ENCODE measurements at regions not wholly inside any gene's neighbourhood (a gene's known extent, or its start where the extent isn't known, plus 50 kb on each side); places are given as distances from the start of the nearest gene placed in this dataset.

DNA sequence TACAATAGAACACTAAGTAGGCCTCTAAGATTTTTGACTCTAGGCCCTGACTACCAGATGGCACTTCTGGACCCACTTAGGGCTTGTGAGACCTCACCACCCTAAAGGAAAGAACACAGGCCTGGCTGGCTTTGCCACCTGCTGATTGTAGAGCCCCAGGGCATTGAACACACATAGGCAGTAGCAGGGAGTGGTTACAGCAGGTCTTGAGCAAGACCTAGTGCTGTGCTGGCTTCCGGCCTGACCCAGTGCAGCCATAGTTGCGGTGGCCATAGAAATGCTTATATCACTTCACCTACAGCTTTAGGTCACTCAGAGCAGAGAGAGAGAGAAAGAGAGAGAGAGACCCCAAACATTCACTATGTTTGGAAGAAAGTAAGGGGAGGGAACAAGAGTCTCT is 223.2 kb downstream of the LRATD1 start:
- TF ChIP-seq EP300 (IDR thresholded peaks at IDR 0.05; ENCODE audit: borderline replicate concordance) (no peak), EGR1 (IDR thresholded peaks at IDR 0.05) (no peak), CEBPB (IDR thresholded peaks at IDR 0.05) (no peak), RAD21 (IDR thresholded peaks at IDR 0.05; ENCODE audit: low read depth) (no peak), FOXM1 (IDR thresholded peaks at IDR 0.05; ENCODE audit: borderline replicate concordance, low read depth) (no peak), CREB1 (IDR thresholded peaks at IDR 0.05; ENCODE audit: low read depth) (no peak), TAF1 (IDR thresholded peaks at IDR 0.05; ENCODE audit: low read depth) (no peak), NFIC (IDR thresholded peaks at IDR 0.05) (no peak), ZBTB7A (IDR thresholded peaks at IDR 0.05; ENCODE audit: low read depth) (no peak), YY1 (IDR thresholded peaks at IDR 0.05; ENCODE audit: low read depth) (no peak), MAX (IDR thresholded peaks at IDR 0.05) (no peak), TCF12 (IDR thresholded peaks at IDR 0.05; ENCODE audit: low read depth) (no peak), TEAD4 (IDR thresholded peaks at IDR 0.05) (no peak), USF1 (IDR thresholded peaks at IDR 0.05) (no peak)
- TF ChIP-seq, protein P1, sequence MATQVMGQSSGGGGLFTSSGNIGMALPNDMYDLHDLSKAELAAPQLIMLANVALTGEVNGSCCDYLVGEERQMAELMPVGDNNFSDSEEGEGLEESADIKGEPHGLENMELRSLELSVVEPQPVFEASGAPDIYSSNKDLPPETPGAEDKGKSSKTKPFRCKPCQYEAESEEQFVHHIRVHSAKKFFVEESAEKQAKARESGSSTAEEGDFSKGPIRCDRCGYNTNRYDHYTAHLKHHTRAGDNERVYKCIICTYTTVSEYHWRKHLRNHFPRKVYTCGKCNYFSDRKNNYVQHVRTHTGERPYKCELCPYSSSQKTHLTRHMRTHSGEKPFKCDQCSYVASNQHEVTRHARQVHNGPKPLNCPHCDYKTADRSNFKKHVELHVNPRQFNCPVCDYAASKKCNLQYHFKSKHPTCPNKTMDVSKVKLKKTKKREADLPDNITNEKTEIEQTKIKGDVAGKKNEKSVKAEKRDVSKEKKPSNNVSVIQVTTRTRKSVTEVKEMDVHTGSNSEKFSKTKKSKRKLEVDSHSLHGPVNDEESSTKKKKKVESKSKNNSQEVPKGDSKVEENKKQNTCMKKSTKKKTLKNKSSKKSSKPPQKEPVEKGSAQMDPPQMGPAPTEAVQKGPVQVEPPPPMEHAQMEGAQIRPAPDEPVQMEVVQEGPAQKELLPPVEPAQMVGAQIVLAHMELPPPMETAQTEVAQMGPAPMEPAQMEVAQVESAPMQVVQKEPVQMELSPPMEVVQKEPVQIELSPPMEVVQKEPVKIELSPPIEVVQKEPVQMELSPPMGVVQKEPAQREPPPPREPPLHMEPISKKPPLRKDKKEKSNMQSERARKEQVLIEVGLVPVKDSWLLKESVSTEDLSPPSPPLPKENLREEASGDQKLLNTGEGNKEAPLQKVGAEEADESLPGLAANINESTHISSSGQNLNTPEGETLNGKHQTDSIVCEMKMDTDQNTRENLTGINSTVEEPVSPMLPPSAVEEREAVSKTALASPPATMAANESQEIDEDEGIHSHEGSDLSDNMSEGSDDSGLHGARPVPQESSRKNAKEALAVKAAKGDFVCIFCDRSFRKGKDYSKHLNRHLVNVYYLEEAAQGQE (IDR thresholded peaks at IDR 0.05; ENCODE audit: low read depth), result no peak

- TF ChIP-seq RAD21 (IDR thresholded peaks at IDR 0.05; ENCODE audit: low read depth), result no peak
- no peak for TF ChIP-seq FOXM1 (IDR thresholded peaks at IDR 0.05; ENCODE audit: borderline replicate concordance, low read depth)
- no peak for TF ChIP-seq USF1 (IDR thresholded peaks at IDR 0.05)
- TF ChIP-seq MAX (IDR thresholded peaks at IDR 0.05), result no peak
- no peak for TF ChIP-seq CEBPB (IDR thresholded peaks at IDR 0.05)
- TF ChIP-seq YY1 (IDR thresholded peaks at IDR 0.05; ENCODE audit: low read depth), result no peak
- no peak for TF ChIP-seq EGR1 (IDR thresholded peaks at IDR 0.05)
- TF ChIP-seq, protein P1 (IDR thresholded peaks at IDR 0.05; ENCODE audit: low read depth), result no peak
These were observed 228.7 kb downstream of the LRATD1 start for GRCh38 chr2:14861181-14861580.

GRCh38 chr2:14866736-14867352 is 234.3 kb downstream of the LRATD1 start:
- TF ChIP-seq FOXM1 (IDR thresholded peaks at IDR 0.05; ENCODE audit: borderline replicate concordance, low read depth), result no peak
- TF ChIP-seq, protein P1 (IDR thresholded peaks at IDR 0.05; ENCODE audit: low read depth), result no peak
- no peak for TF ChIP-seq EP300 (IDR thresholded peaks at IDR 0.05; ENCODE audit: borderline replicate concordance)
- TF ChIP-seq USF1 (IDR thresholded peaks at IDR 0.05), result no peak
- no peak for TF ChIP-seq RAD21 (IDR thresholded peaks at IDR 0.05; ENCODE audit: low read depth)
- TF ChIP-seq TCF12 (IDR thresholded peaks at IDR 0.05; ENCODE audit: low read depth), result no peak
- no peak for TF ChIP-seq CEBPB (IDR thresholded peaks at IDR 0.05)
- no peak for TF ChIP-seq NFIC (IDR thresholded peaks at IDR 0.05)
- TF ChIP-seq EGR1 (IDR thresholded peaks at IDR 0.05), result no peak
- no peak for TF ChIP-seq MAX (IDR thresholded peaks at IDR 0.05)
- no peak for TF ChIP-seq TAF1 (IDR thresholded peaks at IDR 0.05; ENCODE audit: low read depth)
- TF ChIP-seq YY1 (IDR thresholded peaks at IDR 0.05; ENCODE audit: low read depth), result no peak
- no peak for TF ChIP-seq CREB1 (IDR thresholded peaks at IDR 0.05; ENCODE audit: low read depth)
- no peak for TF ChIP-seq ZBTB7A (IDR thresholded peaks at IDR 0.05; ENCODE audit: low read depth)
- TF ChIP-seq TEAD4 (IDR thresholded peaks at IDR 0.05), result no peak

GRCh38 chr2:14867853-14868252 is 235.3 kb downstream of the LRATD1 start:
- no peak for TF ChIP-seq CEBPB (IDR thresholded peaks at IDR 0.05)
- no peak for TF ChIP-seq TCF12 (IDR thresholded peaks at IDR 0.05; ENCODE audit: low read depth)
- no peak for TF ChIP-seq ZBTB7A (IDR thresholded peaks at IDR 0.05; ENCODE audit: low read depth)
- no peak for TF ChIP-seq EP300 (IDR thresholded peaks at IDR 0.05; ENCODE audit: borderline replicate concordance)
- no peak for TF ChIP-seq CREB1 (IDR thresholded peaks at IDR 0.05; ENCODE audit: low read depth)
- TF ChIP-seq NFIC (IDR thresholded peaks at IDR 0.05), result no peak
- TF ChIP-seq EGR1 (IDR thresholded peaks at IDR 0.05), result no peak
- no peak for TF ChIP-seq TAF1 (IDR thresholded peaks at IDR 0.05; ENCODE audit: low read depth)
- TF ChIP-seq MAX (IDR thresholded peaks at IDR 0.05), result no peak
- TF ChIP-seq YY1 (IDR thresholded peaks at IDR 0.05; ENCODE audit: low read depth), result no peak
- TF ChIP-seq USF1 (IDR thresholded peaks at IDR 0.05), result no peak
- TF ChIP-seq, protein P1 (IDR thresholded peaks at IDR 0.05; ENCODE audit: low read depth), result no peak
- no peak for TF ChIP-seq TEAD4 (IDR thresholded peaks at IDR 0.05)
- TF ChIP-seq FOXM1 (IDR thresholded peaks at IDR 0.05; ENCODE audit: borderline replicate concordance, low read depth), result no peak
